Transverse colon (tissue), 4 donors: ENCODE measurements at regions not wholly inside any gene's neighbourhood (a gene's known extent, or its start where the extent isn't known, plus 50 kb on each side); places are given as distances from the start of the nearest gene placed in this dataset.

Experiments
- CTCF ChIP-seq, 5 experiments: fragments of 200-600 bp in 3 of 5; fragments of 450-650 bp in 2 of 5; sonication (generic) in 3 of 5; IDR thresholded peaks; 1 replicate in 2 of 5; 2 replicates in 3 of 5; pipeline ENCODE4 v1.5.1; 2016 to 2017; ENCODE audit warnings: antibody characterized with exemption in 5 of 5, inconsistent platforms in 3 of 5, mild to moderate bottlenecking in 2 of 5, moderate library complexity in 1 of 5
- EP300 ChIP-seq: sonication (generic); formaldehyde crosslinking; IDR thresholded peaks from one replicate; pipeline ENCODE4 v1.6.1; 2017; ENCODE audit warnings: antibody characterized with exemption, low read depth
- POLR2A ChIP-seq: fragments of 450-650 bp; IDR thresholded peaks from one replicate; pipeline ENCODE4 v1.6.1; 2016; ENCODE audit warnings: antibody characterized with exemption, mild to moderate bottlenecking, moderate library complexity
- POLR2AphosphoS5 ChIP-seq, 3 donors: sonication (generic); formaldehyde crosslinking; IDR thresholded peaks; one replicate each; pipeline ENCODE4 v1.6.1; 2016; ENCODE audit warnings: antibody characterized with exemption in 3 of 3

GRCh38 chr18:60976976-60977375 lies 356.3 kb upstream of the CDH20 start:
- no peak for TF ChIP-seq EP300
- TF ChIP-seq CTCF (IDR thresholded peaks at IDR 0.05), result no peak
- TF ChIP-seq POLR2A, result no peak
- no peak for TF ChIP-seq POLR2AphosphoS5 (IDR thresholded peaks at IDR 0.05)
